Muscle of back (tissue), 3 donors: ENCODE measurements at regions not wholly inside any gene's neighbourhood (a gene's known extent, or its start where the extent isn't known, plus 50 kb on each side); places are given as distances from the start of the nearest gene placed in this dataset.
A peak's percentile ranks its signal among the peaks of the same experiment; 100 is the strongest.
"Not testable (repeated sequence)": the region's sequence is repeated elsewhere in the genome, so short reads cannot be mapped to it uniquely, and the experiment has no call there.

Source experiments
- DNase-seq, 3 donors: peaks; one replicate each; pipeline versions ENCODE4 v3.0.0 to v3.0.0-alpha.2; 2013

DNA sequence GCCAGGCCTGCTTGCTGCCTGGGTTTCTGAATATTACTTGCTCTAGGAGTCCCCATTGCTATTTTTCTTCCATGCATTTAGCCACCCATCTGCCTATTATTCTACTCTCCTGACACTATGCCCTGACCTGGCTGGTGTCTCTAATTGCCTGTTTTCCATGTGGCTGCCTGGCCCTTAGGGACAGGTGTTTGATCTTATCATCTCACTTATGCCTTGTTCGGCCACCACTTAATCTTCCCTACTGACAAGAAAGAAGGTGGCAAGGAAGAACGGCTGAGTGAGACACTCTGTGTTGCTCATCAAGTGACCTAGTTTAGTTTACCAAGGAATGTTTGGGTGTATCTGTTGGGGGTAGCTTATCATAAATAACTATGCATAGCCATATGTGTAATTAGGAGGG, 50.4 kb upstream of the RAPH1 start:
- DNase-seq = no peak

- no peak for DNase-seq
Observed at GRCh38 chr2:203586206-203586605, 51.1 kb upstream of the RAPH1 start.

DNA sequence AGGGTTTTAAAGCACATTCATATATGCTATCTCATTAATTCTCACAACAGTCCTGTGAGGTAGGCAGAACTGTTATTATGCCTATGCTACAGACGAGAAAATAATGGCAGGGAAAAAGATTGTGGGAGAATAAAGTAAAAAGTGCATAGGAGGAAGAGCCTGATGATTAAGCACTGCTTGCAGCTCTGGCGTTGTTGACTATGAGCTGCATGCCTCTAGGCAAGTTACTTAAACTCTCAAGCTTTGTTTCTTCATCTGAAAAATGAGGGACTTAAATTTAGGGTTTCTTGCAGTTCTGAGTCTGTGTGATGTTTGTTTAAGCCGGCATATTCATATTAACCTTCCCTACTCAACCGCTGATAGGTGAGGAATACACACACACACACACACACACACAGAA, 51.6 kb upstream of the RAPH1 start:
- DNase-seq = no peak

- no peak for DNase-seq
Observed at GRCh38 chr2:203590496-203590895, 55.4 kb upstream of the RAPH1 start.

DNA sequence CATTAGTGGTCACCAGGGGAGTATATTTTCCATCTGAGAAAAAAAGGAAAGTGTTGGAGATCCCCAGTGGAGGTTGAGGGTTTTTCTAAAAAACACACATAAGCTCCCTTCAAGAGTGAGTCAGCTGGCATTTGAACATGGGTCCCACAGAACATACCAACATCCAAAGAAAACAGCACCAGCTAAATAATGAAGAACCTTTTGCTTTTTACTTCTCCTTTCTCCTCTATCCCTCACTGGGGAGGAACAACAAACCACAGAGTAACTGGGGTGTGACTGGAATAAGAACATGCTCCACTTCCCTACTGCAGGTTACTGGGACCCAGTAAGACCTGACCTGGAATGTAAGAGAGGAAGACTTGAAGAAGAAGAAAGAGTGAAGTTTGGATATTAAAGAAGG, 56.5 kb upstream of the RAPH1 start:
- DNase-seq = no peak

- no peak for DNase-seq
Observed at GRCh38 chr2:203592470-203592869, 57.4 kb upstream of the RAPH1 start.

- peak in 1 of 3 donors; percentile 13 for DNase-seq
Observed at GRCh38 chr2:203594541-203594940, 59.4 kb upstream of the RAPH1 start.

GRCh38 chr2:203596183-203596582, 61.1 kb upstream of the RAPH1 start:
- DNase-seq = no peak

DNA sequence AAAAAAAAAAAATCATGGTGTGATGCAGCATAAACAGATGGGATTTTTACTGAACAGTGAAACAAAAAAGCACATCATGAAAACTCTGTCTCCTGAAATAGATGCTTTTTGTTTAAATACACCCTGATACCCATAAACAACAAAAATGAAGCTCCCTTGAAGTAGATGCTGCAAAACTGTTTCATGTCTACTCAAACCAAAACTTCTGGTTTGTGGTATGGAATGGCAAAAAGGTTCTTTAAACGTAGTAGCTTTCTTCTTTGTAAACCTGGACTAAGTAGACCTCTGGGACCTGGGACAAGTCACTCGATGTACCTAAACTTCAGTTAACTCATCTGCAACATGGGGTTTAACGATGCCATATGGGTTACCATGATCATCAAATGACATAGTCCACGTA, 64.4 kb upstream of the RAPH1 start:
- no peak for DNase-seq

DNA sequence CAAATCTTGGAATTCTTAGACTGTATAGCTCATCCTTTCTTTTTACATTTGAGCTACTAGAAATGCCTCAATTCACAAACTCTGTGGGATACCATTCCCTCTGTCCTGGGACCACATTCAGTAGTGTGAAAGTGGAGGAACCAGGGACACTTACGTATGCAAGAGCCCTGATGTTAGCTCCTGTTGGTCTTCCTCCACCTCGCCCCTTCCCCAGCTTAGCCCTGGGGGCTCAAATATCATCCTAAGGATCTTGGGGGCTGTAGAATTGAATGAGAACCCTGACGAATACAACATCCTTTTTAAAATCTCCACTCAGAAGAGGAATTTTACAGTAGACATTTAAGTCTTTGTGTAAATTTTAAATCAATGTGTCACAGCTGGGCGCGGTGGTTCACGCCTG, 65.2 kb upstream of the RAPH1 start:
- DNase-seq = no peak

DNA sequence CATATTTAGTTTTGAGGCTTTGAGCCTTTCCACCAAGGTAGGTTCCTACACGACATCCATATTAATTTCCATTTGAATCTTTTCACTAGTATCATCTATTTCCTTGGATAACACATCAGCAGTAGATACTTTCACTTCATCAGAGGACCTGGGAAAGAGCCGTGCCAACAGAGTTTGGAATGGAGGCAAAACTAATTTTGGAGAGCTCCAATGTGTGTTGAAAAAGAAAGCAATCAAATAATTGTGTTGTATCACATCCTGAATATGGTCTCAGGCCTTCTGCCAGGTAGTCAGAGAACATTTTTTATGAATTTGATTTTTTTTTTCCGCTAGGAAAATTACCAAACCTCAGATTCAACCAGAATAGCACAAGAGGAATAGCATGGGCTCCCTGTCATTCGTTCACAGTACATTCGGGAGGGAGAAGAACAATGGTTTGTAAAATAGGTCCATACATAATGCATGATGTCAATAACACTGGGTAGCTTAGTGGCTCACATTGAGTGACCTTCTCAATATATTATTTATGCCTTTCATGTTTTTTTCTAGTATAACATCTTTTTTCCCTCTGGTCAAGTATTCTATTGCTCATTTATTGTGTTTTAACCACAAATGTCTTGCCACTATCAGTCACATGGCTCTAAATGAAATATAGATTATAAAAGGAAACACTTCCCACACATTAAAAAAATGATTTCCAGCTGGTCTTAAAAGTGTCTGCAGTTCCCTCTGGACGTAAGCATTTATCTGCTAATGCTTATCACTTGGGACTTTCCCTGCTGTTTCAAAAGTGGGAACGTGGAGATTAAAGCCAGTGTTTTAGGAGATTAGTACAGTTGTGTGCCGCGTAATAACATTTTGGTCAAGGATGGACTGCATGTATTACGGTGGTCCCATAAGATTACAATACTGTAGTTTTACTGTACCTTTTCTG, 68.6 kb upstream of the RAPH1 start:
- no peak for DNase-seq

GRCh38 chr2:203605302-203605701, 70.2 kb upstream of the RAPH1 start:
- no peak for DNase-seq

GRCh38 chr2:203606051-203606450, 71.0 kb upstream of the RAPH1 start:
- DNase-seq = no peak

GRCh38 chr2:203610558-203610957, 75.5 kb upstream of the RAPH1 start:
- no peak for DNase-seq

DNA sequence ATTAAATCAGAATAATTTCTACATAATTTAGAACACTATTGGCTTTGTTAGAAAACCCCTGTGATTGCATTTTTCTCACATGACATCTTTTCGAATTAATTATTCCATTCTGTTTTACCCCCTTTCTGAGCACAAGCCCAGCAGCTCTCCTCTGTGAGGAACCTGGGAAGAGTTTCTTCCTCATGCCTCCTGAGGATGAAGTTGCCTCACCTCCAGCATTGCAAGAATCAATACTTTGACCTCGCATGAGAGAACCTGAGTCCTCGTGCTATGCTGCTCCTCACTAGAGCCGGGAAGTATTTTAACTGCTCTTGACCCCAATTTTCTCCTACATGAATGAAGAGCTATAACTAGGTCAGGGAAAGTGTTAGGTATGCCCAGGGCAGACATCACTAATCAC, 77.1 kb upstream of the RAPH1 start:
- no peak for DNase-seq

DNA sequence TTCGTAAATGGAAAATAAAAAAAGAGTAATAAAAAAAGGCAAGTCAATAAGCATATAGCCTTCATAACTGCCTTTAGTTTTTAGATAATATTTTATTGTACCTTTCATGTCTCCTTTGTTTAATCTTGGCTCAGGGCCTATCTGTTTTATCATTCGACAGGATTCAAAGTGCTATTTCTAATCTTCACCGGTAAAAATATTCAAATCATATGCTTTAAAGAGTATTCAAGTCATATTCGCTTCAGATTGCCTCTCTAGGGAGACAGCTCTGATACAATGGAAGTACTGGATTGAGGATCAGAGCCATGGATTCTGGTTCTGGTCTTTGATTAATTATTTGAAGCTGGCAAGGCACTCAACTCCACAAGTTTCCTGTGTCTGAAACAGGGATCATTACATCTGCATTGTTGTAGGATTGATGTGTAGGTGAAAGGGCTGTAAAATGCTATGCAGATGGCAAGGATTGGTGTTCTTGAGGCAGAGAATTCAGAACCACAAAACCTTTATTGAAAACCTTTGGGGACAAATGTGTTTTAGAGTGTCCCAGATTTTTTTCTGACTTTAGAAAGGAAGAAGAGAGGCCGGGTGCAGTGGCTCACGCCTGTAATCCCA, 84.3 kb upstream of the RAPH1 start:
- DNase-seq = no peak

DNA sequence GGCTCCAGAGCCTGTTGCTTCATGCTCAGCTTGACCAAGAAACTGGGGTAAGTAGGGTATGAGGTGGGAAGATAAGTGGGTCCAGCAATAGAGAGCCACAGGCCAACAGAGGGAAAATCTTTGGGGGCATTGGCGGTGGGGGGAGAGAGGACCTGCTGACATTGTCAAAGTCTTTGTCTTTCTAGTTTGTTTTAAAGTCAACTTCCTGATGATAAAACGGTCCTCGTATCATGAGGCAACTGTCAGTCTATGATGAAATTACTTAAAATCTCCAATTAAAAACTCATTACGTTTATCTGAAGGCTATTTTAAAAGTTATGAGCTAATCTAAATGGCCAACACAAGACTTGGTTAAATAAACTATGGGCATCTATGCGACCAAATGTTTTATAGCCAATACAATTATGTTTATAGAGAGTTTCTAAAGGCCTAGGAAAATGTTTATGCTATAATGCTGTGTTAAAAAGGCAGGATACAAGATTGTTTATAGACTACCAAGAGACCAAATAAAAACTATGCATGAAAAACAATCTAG, 84.4 kb upstream of the CD28 start:
- no peak for DNase-seq

DNA sequence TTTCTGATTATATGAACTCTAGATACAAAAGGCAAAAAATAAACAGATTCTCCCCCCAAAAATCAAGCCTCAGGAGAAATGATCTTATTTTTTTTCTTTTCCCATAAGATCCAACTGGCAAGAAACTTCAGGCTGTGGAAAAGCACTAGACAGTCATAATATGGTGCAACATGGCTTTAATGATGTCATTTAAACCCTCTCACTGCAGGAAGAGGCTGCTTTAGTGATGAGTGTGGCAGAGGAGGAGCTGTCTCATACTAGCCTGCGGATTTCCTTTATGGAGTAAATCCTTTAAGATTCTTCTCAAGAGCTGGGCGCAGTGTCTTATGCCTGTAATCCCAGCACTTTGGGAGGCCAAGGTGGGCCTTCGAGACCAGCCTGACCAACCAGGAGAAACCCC, 83.3 kb upstream of the CD28 start:
- DNase-seq = peak in 1 of 3 donors; percentile 87

DNA sequence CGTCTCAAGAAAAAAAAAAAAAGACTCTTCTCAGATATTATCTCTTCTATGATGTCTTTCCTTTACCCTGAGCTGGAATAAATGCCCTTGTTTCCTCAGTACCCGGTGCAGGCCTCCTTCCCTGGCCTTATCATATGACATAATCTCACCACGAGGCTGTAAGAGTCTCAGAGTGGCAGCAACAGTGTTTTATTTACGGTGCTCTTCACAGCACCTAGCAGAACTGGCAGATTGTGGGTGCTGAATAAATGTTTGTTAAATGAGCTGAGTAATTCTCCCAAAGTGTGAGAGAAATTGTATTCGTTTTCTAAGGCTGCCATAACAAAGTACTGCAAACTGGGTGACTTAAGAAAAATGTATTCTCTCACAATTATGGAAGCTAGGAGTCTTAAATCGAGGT, 82.8 kb upstream of the CD28 start:
- DNase-seq = no peak

- peak; percentile 45 to 91 (median 68) for DNase-seq
Observed at GRCh38 chr2:203625701-203626100, 80.7 kb upstream of the CD28 start.

DNA sequence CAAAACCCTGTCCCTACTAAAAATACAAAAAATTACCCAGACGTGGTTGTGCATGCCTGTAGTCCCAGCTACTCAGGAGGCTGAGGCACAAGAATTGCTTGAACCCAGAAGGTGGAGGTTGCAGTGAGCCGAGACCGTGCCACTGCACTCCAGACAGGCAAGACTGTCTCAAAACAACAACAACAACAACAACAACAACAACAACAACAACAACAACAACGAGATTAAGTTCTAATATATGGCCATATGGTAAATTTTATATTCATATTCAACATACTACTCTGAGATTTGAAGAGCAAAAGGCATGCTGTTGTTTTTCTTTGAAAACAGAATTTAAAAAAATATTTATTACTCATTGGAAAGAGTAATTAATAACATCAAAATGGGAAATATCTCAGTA, 80.2 kb upstream of the CD28 start:
- not testable (repeated sequence) for DNase-seq

GRCh38 chr2:203626952-203627681, 79.3 kb upstream of the CD28 start:
- DNase-seq = peak in 2 of 3 donors; percentile 48 to 56

DNA sequence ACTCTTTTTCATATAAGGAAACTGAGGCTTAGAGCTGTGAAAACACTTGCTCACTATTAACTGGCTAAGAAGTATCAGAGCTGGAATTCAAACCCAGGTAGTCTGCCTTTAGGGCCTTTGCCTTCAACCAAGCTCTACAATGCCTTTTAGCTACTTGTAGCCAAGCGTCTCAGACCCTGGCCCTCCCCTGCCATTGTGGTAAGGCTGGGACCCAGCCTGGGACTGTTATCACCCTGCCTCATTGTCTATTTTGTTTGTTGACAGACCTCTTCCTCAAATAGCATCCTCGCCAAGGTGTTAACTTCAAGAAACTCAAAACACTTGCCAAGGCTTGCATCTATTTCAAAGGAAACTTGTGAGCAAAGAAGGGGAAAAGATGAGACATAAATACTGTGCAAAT, 76.7 kb upstream of the CD28 start:
- DNase-seq = no peak
